SU-DHL-6 (cell line): ENCODE measurements at regions not wholly inside any gene's neighbourhood (a gene's known extent, or its start where the extent isn't known, plus 50 kb on each side); places are given as distances from the start of the nearest gene placed in this dataset.

Experiments used
- H2AFZ ChIP-seq: fragments of 200-600 bp; sonication (generic); 2 replicates; pipeline ENCODE4 v1.6.1; 2014; ENCODE audit warnings: low read depth, mild to moderate bottlenecking, moderate library complexity, mixed read lengths, antibody characterized with exemption, low read length; ENCODE audit not compliant: severe bottlenecking
- H3F3A ChIP-seq: fragments of 200-600 bp; shearing (Covaris generic); 2 replicates; pipeline ENCODE4 v1.6.0; 2016; ENCODE audit warnings: antibody characterized with exemption, mild to moderate bottlenecking; ENCODE audit not compliant: insufficient read depth
- H3K27ac ChIP-seq: fragments of 200-600 bp; sonication (generic); 2 replicates; pipeline ENCODE4 v1.5.1; 2016; ENCODE audit warnings: low read depth, mild to moderate bottlenecking, low read length, moderate library complexity, mixed read lengths
- H3K27me3 ChIP-seq: fragments of 200-600 bp; sonication (generic), shearing (Covaris generic); 2 replicates; pipeline ENCODE4 v1.6.0; 2014; ENCODE audit warnings: mild to moderate bottlenecking, low read length
- H3K36me3 ChIP-seq: fragments of 200-600 bp; sonication (generic); 2 replicates; pipeline ENCODE4 v1.6.1; 2014; ENCODE audit warnings: mild to moderate bottlenecking, low read length, mixed read lengths
- H3K4me2 ChIP-seq: fragments of 300-600, 200-600 bp; shearing (Covaris generic), sonication (generic); 2 replicates; pipeline ENCODE4 v1.6.0; 2014; ENCODE audit warnings: low read length, low read depth, mild to moderate bottlenecking; ENCODE audit not compliant: poor library complexity, severe bottlenecking
- H3K4me3 ChIP-seq: fragments of 200-600 bp; sonication (generic); 2 replicates; pipeline ENCODE4 v1.5.1; 2014; ENCODE audit warnings: antibody characterized with exemption, low read length, mild to moderate bottlenecking, mixed read lengths; ENCODE audit not compliant: insufficient read depth, poor library complexity, severe bottlenecking
- H3K79me2 ChIP-seq: fragments of 200-600 bp; sonication (generic); 2 replicates; pipeline ENCODE4 v1.6.1; 2014; ENCODE audit warnings: mild to moderate bottlenecking, low read length, moderate library complexity; ENCODE audit not compliant: insufficient read depth
- H3K9ac ChIP-seq: fragments of 200-600 bp; sonication (generic); 2 replicates; pipeline ENCODE4 v1.7.0; 2014; ENCODE audit warnings: mild to moderate bottlenecking, low read length
- H3K9me2 ChIP-seq: fragments of 200-600 bp; sonication (generic); replicated peaks from 2 replicates; pipeline ENCODE4 v1.6.1; 2014; ENCODE audit warnings: low read length; ENCODE audit not compliant: insufficient read depth
- H3K9me3 ChIP-seq: fragments of 200-600 bp; sonication (generic); 2 replicates; pipeline ENCODE4 v1.6.1; 2014; ENCODE audit warnings: low read length, mixed read lengths; ENCODE audit not compliant: insufficient read depth
- H4K20me1 ChIP-seq: fragments of 200-600 bp; sonication (generic); 2 replicates; pipeline ENCODE4 v1.6.1; 2014; ENCODE audit warnings: low read depth, mild to moderate bottlenecking, antibody characterized with exemption, low read length, moderate library complexity, mixed read lengths
- EZH2phosphoT487 ChIP-seq: fragments of 200-600 bp; sonication (generic), shearing (Covaris generic); conservative IDR thresholded peaks from 2 replicates; pipeline ENCODE4 v1.6.1; 2018; ENCODE audit warnings: mild to moderate bottlenecking, antibody characterized with exemption, low read length, moderate library complexity, mixed read lengths
- TF ChIP-seq, protein P1 (sequence below): fragments of 200-600 bp; sonication (generic); IDR thresholded peaks from one replicate; pipeline ENCODE4 v1.5.1; 2017; ENCODE audit warnings: antibody characterized with exemption, mild to moderate bottlenecking, low read length, moderate library complexity; ENCODE audit not compliant: insufficient read depth, poor library complexity, severe bottlenecking

DNA sequence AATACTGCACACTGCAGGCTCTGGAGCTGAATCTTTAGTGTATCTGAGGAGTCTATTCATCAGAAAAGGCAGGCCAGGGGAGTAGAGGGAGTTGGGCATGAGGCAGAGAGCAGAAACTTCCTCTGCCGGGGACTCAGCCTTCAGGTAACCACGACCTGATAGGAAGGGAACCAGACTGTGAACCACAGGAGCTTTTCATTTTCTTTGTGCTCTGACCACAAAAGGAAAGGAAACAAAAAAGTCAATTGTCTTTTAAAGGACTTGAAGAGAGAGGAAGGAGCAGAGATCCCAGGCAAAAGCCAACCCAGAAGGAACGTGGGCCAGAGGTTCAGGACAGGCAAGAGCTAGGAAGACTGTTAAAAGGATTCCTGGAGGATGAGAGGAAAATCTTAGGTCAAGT lies 573.3 kb downstream of the EPHB1 start:
- no peaks in the 10 kb centered on the region for H3K27me3 ChIP-seq
- no peaks in the 10 kb centered on the region for H3K36me3 ChIP-seq
- no peaks in the 10 kb centered on the region for H3F3A ChIP-seq
- no peaks in the 10 kb centered on the region for H4K20me1 ChIP-seq
- TF ChIP-seq EZH2phosphoT487: no peak
- TF ChIP-seq, protein P1, sequence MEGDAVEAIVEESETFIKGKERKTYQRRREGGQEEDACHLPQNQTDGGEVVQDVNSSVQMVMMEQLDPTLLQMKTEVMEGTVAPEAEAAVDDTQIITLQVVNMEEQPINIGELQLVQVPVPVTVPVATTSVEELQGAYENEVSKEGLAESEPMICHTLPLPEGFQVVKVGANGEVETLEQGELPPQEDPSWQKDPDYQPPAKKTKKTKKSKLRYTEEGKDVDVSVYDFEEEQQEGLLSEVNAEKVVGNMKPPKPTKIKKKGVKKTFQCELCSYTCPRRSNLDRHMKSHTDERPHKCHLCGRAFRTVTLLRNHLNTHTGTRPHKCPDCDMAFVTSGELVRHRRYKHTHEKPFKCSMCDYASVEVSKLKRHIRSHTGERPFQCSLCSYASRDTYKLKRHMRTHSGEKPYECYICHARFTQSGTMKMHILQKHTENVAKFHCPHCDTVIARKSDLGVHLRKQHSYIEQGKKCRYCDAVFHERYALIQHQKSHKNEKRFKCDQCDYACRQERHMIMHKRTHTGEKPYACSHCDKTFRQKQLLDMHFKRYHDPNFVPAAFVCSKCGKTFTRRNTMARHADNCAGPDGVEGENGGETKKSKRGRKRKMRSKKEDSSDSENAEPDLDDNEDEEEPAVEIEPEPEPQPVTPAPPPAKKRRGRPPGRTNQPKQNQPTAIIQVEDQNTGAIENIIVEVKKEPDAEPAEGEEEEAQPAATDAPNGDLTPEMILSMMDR: no peak
- no peak overlapping the region for H3K4me2 ChIP-seq
- no peak overlapping the region for H3K27ac ChIP-seq
- H3K9me3 ChIP-seq: no peaks in the 10 kb centered on the region
- no peak overlapping the region for H2AFZ ChIP-seq
- H3K9ac ChIP-seq: no peak overlapping the region
- H3K79me2 ChIP-seq: no peaks in the 10 kb centered on the region
- no peaks in the 10 kb centered on the region for H3K9me2 ChIP-seq
- H3K4me3 ChIP-seq: no peak overlapping the region

DNA sequence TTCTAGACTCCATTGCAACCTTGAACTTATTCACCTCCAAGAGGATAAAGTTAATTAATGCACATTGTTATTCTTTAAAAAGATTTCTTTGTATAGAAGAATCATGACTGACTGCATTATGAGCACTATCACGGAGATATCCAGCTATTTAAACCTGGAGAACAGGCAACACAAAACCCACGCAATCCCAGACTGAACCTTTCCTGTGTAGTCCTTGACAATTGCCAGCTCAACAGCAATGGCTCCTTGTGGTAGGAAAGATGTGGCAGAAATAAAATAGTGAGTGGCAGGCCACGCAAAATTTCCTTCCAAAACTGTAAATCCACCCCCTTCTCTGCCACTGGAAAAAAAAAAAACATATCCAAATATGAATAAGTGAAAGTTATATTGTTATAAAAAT lies 573.7 kb downstream of the EPHB1 start:
- Histone ChIP-seq H3K9me3 (no peaks in the 10 kb centered on the region), H3F3A (no peaks in the 10 kb centered on the region), H4K20me1 (no peaks in the 10 kb centered on the region), H3K36me3 (no peaks in the 10 kb centered on the region), H2AFZ (no peak overlapping the region), H3K4me3 (no peak overlapping the region), H3K79me2 (no peaks in the 10 kb centered on the region), H3K9me2 (no peaks in the 10 kb centered on the region), H3K9ac (no peak overlapping the region), H3K27me3 (no peaks in the 10 kb centered on the region), H3K4me2 (no peak overlapping the region), H3K27ac (no peak overlapping the region)
- TF ChIP-seq EZH2phosphoT487: no peak
- TF ChIP-seq, protein P1: no peak

DNA sequence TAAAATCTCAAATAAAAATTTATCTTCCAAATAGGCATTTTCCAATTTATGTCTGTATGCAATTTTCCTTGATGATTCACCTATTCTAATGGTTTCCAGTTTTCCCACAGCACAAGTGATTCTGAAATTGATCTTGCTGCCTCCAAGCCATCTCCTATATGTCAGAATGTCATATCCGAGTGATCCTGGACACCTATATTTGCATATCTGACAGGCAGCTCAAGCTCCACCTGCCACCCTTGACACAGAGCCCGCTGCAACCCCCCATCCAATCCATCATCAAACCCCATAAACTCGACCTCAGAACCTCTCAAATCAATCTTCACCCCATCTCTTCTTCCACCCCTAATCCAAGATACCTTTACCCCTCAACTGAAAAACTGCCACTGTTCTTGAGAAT lies 579.5 kb downstream of the EPHB1 start:
- H3F3A ChIP-seq: no peaks in the 10 kb centered on the region
- no peaks in the 10 kb centered on the region for H3K79me2 ChIP-seq
- no peak overlapping the region for H2AFZ ChIP-seq
- no peak overlapping the region for H3K4me3 ChIP-seq
- no peaks in the 10 kb centered on the region for H3K27me3 ChIP-seq
- H3K27ac ChIP-seq: no peak overlapping the region
- no peaks in the 10 kb centered on the region for H3K9me2 ChIP-seq
- TF ChIP-seq EZH2phosphoT487: no peak
- TF ChIP-seq, protein P1: no peak
- no peaks in the 10 kb centered on the region for H3K36me3 ChIP-seq
- H4K20me1 ChIP-seq: no peaks in the 10 kb centered on the region
- H3K9ac ChIP-seq: no peak overlapping the region
- no peak overlapping the region for H3K4me2 ChIP-seq
- H3K9me3 ChIP-seq: no peaks in the 10 kb centered on the region
